CD14-positive monocyte (primary cell): ENCODE measurements at regions not wholly inside any gene's neighbourhood (a gene's known extent, or its start where the extent isn't known, plus 50 kb on each side); places are given as distances from the start of the nearest gene placed in this dataset.

Experiments used
- DNase-seq, 3 donors: peaks; one replicate each; pipeline ENCODE4 v3.0.0-alpha.2; 2011 to 2022
- H2AFZ ChIP-seq: 2 replicates; pipeline ENCODE4 v1.6.0; 2012; ENCODE audit warnings: mild to moderate bottlenecking, low read depth, low read length, inconsistent platforms; ENCODE audit not compliant: insufficient read depth, poor library complexity, severe bottlenecking
- H3K27ac ChIP-seq, 2 donors: 1 replicate in 1 of 2; 2 replicates in 1 of 2; pipeline ENCODE4 v1.5.1; 2012 to 2013; ENCODE audit warnings: low read length in 2 of 2, control low read depth in 1 of 2, inconsistent platforms in 1 of 2, low read depth in 1 of 2, mild to moderate bottlenecking in 1 of 2
- H3K27me3 ChIP-seq, 2 donors: one replicate each; pipeline versions ENCODE4 v1.6.0 to v1.6.1; 2011 to 2013; ENCODE audit warnings: low read length in 2 of 2; ENCODE audit not compliant: control insufficient read depth in 2 of 2, insufficient read depth in 2 of 2
- H3K36me3 ChIP-seq, 2 donors: replicated peaks in 1 of 2; 1 replicate in 1 of 2; 2 replicates in 1 of 2; pipeline versions ENCODE4 v1.5.1 to v1.6.1; 2012 to 2013; ENCODE audit warnings: low read length in 2 of 2, control low read depth in 1 of 2, inconsistent platforms in 1 of 2, mild to moderate bottlenecking in 1 of 2; ENCODE audit not compliant: insufficient read depth in 2 of 2, control insufficient read depth in 1 of 2
- H3K4me1 ChIP-seq, 2 donors: 1 replicate in 1 of 2; 2 replicates in 1 of 2; pipeline versions ENCODE4 v1.5.1 to v1.6.1; 2012 to 2013; ENCODE audit warnings: low read length in 2 of 2, control low read depth in 1 of 2, inconsistent platforms in 1 of 2, mild to moderate bottlenecking in 1 of 2, moderate library complexity in 1 of 2; ENCODE audit not compliant: insufficient read depth in 2 of 2, control insufficient read depth in 1 of 2
- H3K4me2 ChIP-seq: replicated peaks from 2 replicates; pipeline ENCODE3; 2012; ENCODE audit warnings: low read length, moderate library complexity, mild to moderate bottlenecking; ENCODE audit not compliant: poor library complexity, severe bottlenecking; ENCODE audit errors: extremely low read depth
- H3K4me3 ChIP-seq, 3 experiments: fragments of 200-600 bp in 1 of 3; sonication (generic) in 1 of 3; replicated peaks in 1 of 3; 1 replicate in 2 of 3; 2 replicates in 1 of 3; pipeline ENCODE4 v1.5.1; 2011 to 2013; ENCODE audit warnings: low read length in 3 of 3, mild to moderate bottlenecking in 3 of 3, control low read depth in 2 of 3, low read depth in 2 of 3, inconsistent platforms in 1 of 3, moderate library complexity in 1 of 3
- H3K79me2 ChIP-seq: 2 replicates; pipeline ENCODE4 v1.6.0; 2012; ENCODE audit warnings: mild to moderate bottlenecking, control low read depth, inconsistent platforms, low read length, moderate library complexity; ENCODE audit not compliant: insufficient read depth
- H3K9ac ChIP-seq: 2 replicates; pipeline ENCODE4 v1.6.0; 2017; ENCODE audit warnings: low read length, mild to moderate bottlenecking; ENCODE audit not compliant: insufficient read depth, poor library complexity, severe bottlenecking
- H3K9me3 ChIP-seq, 2 donors: replicated peaks in 1 of 2; 1 replicate in 1 of 2; 2 replicates in 1 of 2; pipeline versions ENCODE4 v1.5.1 to v1.6.1; 2012 to 2013; ENCODE audit warnings: low read length in 2 of 2, control low read depth in 1 of 2; ENCODE audit not compliant: control insufficient read depth in 1 of 2, insufficient read depth in 1 of 2
- H4K20me1 ChIP-seq: 2 replicates; pipeline ENCODE4 v1.6.0; 2012; ENCODE audit warnings: mild to moderate bottlenecking, low read length, control low read depth, moderate library complexity; ENCODE audit not compliant: insufficient read depth
- H3K27ac Mint-ChIP-seq, 7 donors: one replicate each; pipeline ENCODE4 v1.8.0; 2020; ENCODE audit warnings: mild to moderate bottlenecking in 7 of 7, mixed read lengths in 7 of 7, moderate library complexity in 6 of 7, inconsistent platforms in 2 of 7
- H3K27me3 Mint-ChIP-seq, 3 donors: one replicate each; pipeline ENCODE4 v1.8.0; 2021 to 2022; ENCODE audit warnings: low read depth in 3 of 3, mild to moderate bottlenecking in 3 of 3, mixed read lengths in 3 of 3, moderate library complexity in 3 of 3, inconsistent platforms in 1 of 3
- H3K36me3 Mint-ChIP-seq, 2 donors: one replicate each; pipeline ENCODE4 v1.8.0; 2020; ENCODE audit warnings: mixed read lengths in 2 of 2, inconsistent platforms in 1 of 2, mild to moderate bottlenecking in 1 of 2
- H3K4me1 Mint-ChIP-seq: one replicate; pipeline ENCODE4 v1.8.0; 2020; ENCODE audit warnings: mild to moderate bottlenecking, mixed read lengths
- H3K4me3 Mint-ChIP-seq, 2 donors: one replicate each; pipeline ENCODE4 v1.8.0; 2020; ENCODE audit warnings: mild to moderate bottlenecking in 2 of 2, mixed read lengths in 2 of 2, moderate library complexity in 1 of 2
- H3K9me3 Mint-ChIP-seq, 7 donors: one replicate each; pipeline ENCODE4 v1.8.0; 2020 to 2022; ENCODE audit warnings: mixed read lengths in 7 of 7, mild to moderate bottlenecking in 6 of 7, moderate library complexity in 6 of 7, inconsistent platforms in 2 of 7
- WGBS: methylation state at CpG from one replicate; pipeline ENCODE4 v1.1.5; 2013; ENCODE audit warnings: missing lambda C conversion rate; ENCODE audit not compliant: insufficient coverage; 5-methylcytosine and 5-hydroxymethylcytosine counted together
- intact Hi-C, 2 donors: fragments of 100-400 bp; cut with micrococcal nuclease; formaldehyde crosslinking; loops; one replicate each; pipeline versions ENCODE4 v1.15.0 to v1.15.1; 2023
- TF ChIP-seq, protein P1 (sequence below): fragments of 200-600 bp; IDR thresholded peaks from one replicate; pipeline ENCODE4 v1.8.0; 2022; ENCODE audit warnings: antibody characterized with exemption, mild to moderate bottlenecking

DNA sequence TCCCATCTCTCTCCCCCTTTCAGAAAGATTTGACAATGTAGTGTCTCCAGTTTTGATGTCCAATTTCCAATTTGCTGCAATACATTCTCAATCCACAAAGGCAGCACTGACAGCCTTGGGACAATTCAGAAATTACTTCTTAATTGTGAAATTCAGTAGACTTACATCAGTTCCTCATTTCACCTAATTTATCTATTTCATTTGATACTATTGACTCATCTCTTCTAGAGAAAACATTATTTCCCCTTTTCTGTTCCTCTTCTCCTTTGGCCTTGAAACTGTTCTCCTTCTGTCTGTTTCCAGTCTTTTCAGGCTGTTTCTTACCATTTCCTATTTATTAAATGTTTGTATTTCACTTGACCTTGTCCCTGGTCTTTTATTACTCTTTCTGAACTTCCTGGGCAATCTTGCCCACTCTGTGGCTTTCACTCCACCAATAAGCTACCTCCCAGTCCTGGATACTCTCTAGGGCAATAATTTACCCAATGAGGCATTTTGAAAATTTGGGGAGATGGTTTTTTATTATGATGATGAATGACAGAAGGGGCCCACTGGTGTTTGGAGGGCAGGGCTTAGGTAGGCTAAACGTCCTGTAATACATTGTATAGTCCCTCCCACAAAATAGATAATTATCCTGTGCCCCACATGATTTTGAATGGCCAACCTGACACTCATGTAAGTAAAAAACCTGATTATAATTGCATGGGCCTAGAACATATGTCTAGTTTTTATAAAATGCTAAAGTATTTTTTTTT lies 498.0 kb upstream of the BOD1L1 start:
- Histone ChIP-seq H3K4me1 (peaks cover 35 to 38% of the 10 kb centered on the region in 2 donors), H3K36me3 (no peaks in the 10 kb centered on the region), H3K9me3 (no peaks in the 10 kb centered on the region), H3K27ac (peak overlapping the region; percentile 72 to 76), H3K9ac (no peak overlapping the region), H4K20me1 (no peaks in the 10 kb centered on the region), H3K4me2 (peak overlapping the region; percentile 36), H3K79me2 (no peaks in the 10 kb centered on the region), H2AFZ (no peak overlapping the region), H3K4me3 (peak overlapping the region in 1 of 3 experiments; percentile 19), H3K27me3 (no peaks in the 10 kb centered on the region)
- Mint-ChIP-seq H3K27me3 (peaks cover 0 to 2% (median 0%) of the 10 kb centered on the region in 3 donors), H3K27ac (peak overlapping the region; percentile 91 to 98 (median 96)), H3K4me1 (peaks cover 54% of the 10 kb centered on the region), H3K4me3 (peak overlapping the region in 1 of 2 donors; percentile 24), H3K9me3 (peaks cover 0 to 9% (median 2%) of the 10 kb centered on the region in 7 donors), H3K36me3 (peaks cover 4 to 6% of the 10 kb centered on the region in 2 donors)
- TF ChIP-seq, protein P1, sequence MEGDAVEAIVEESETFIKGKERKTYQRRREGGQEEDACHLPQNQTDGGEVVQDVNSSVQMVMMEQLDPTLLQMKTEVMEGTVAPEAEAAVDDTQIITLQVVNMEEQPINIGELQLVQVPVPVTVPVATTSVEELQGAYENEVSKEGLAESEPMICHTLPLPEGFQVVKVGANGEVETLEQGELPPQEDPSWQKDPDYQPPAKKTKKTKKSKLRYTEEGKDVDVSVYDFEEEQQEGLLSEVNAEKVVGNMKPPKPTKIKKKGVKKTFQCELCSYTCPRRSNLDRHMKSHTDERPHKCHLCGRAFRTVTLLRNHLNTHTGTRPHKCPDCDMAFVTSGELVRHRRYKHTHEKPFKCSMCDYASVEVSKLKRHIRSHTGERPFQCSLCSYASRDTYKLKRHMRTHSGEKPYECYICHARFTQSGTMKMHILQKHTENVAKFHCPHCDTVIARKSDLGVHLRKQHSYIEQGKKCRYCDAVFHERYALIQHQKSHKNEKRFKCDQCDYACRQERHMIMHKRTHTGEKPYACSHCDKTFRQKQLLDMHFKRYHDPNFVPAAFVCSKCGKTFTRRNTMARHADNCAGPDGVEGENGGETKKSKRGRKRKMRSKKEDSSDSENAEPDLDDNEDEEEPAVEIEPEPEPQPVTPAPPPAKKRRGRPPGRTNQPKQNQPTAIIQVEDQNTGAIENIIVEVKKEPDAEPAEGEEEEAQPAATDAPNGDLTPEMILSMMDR = peak; percentile 63
- intact Hi-C loops = loop anchor here (5.0 to 10.0 kb wide), 3 partner anchors 42 to 219 kb away; no protein-coding TSS in a partner anchor
- peak; percentile 77 to 95 (median 86) for DNase-seq
- WGBS = no CpG with 5 or more reads among the region's 1 CpG

DNA sequence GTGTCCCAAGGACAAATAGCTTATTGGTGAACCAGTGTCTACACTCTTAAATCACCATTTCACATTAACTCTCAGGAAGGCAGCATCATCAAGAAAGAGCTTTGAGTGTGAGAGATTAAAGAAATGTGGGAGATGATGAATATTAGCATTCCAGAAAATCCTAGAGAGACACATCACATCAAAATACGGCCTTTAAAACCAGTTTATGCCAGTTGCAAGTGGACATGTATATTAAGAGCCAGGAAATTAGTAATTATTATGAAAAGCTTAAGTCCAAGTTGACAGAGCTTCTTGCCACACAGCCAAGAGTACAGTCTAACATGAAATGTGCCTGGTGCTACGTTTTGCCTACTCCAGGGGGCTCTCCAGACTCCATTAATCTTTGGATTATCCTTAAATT lies 503.0 kb upstream of the BOD1L1 start:
- TF ChIP-seq, protein P1 = no peak
- Mint-ChIP-seq H3K4me3 (no peak overlapping the region), H3K36me3 (peaks cover 3 to 4% of the 10 kb centered on the region in 2 donors), H3K9me3 (peaks cover 0 to 6% (median 0%) of the 10 kb centered on the region in 7 donors), H3K27me3 (no peaks in the 10 kb centered on the region), H3K27ac (no peak overlapping the region), H3K4me1 (peaks cover 61% of the 10 kb centered on the region)
- no peaks in the 10 kb centered on the region for H3K27me3 ChIP-seq
- peaks cover 48 to 49% of the 10 kb centered on the region in 2 donors for H3K4me1 ChIP-seq
- no peak overlapping the region for H3K4me3 ChIP-seq
- DNase-seq = no peak
- H3K4me2 ChIP-seq = no peak overlapping the region
- no peak overlapping the region for H2AFZ ChIP-seq
- intact Hi-C loops = no loop called here
- no peaks in the 10 kb centered on the region for H3K36me3 ChIP-seq
- H3K9ac ChIP-seq = no peak overlapping the region
- 100% methylated on average over 1 of the region's 2 CpGs for WGBS
- no peaks in the 10 kb centered on the region for H4K20me1 ChIP-seq
- H3K27ac ChIP-seq = no peak overlapping the region
- H3K79me2 ChIP-seq = no peaks in the 10 kb centered on the region
- H3K9me3 ChIP-seq = no peaks in the 10 kb centered on the region
